Left lung (tissue), 4 donors: ENCODE measurements at regions not wholly inside any gene's neighbourhood (a gene's known extent, or its start where the extent isn't known, plus 50 kb on each side); places are given as distances from the start of the nearest gene placed in this dataset.
"Not testable (repeated sequence)": the region's sequence is repeated elsewhere in the genome, so short reads cannot be mapped to it uniquely, and the experiment has no call there.

ENCODE experiments used
- ATAC-seq: fragments of 200-7000 bp; cut with Tn5 transposase; one replicate; pipeline ENCODE4 v1.9.1; 2020; ENCODE audit warnings: moderate library complexity
- DNase-seq, 4 donors: peaks; one replicate each; pipeline ENCODE4 v3.0.0-alpha.2; 2013 to 2020
- H3K27ac ChIP-seq, 2 donors: fragments of 200-600 bp; sonication (generic) in 1 of 2; one replicate each; pipeline versions ENCODE4 v1.5.0 to v1.8.0; 2020 to 2021
- H3K27me3 ChIP-seq, 2 donors: fragments of 200-600 bp; sonication (generic) in 1 of 2; one replicate each; pipeline versions ENCODE4 v1.5.0 to v1.8.0; 2020 to 2021
- H3K36me3 ChIP-seq, 2 donors: fragments of 200-600 bp; sonication (generic) in 1 of 2; one replicate each; pipeline versions ENCODE4 v1.5.0 to v1.8.0; 2020 to 2021
- H3K4me1 ChIP-seq, 2 donors: fragments of 200-600 bp; one replicate each; pipeline ENCODE4 v1.8.0; 2021
- H3K4me3 ChIP-seq, 2 donors: fragments of 200-600 bp; sonication (generic) in 1 of 2; one replicate each; pipeline versions ENCODE4 v1.5.0 to v1.8.0; 2020 to 2021; ENCODE audit warnings: mild to moderate bottlenecking in 1 of 2
- H3K9me3 ChIP-seq, 2 donors: fragments of 200-600 bp; sonication (generic) in 1 of 2; one replicate each; pipeline versions ENCODE4 v1.5.0 to v1.8.0; 2020 to 2021
- intact Hi-C, 2 donors: fragments of 100-400 bp; cut with DNase I; formaldehyde crosslinking; loops; one replicate each; pipeline versions ENCODE4 v1.11.2 to v1.14.2; 2022
- TF ChIP-seq, protein P1 (sequence below), 2 donors: fragments of 200-600 bp; sonication (generic) in 1 of 2; IDR thresholded peaks; one replicate each; pipeline versions ENCODE4 v1.5.0 to v1.8.0; 2021; ENCODE audit warnings: antibody characterized with exemption in 2 of 2
- donor health status: DM: no; HTN: yes; CAD: no.
- donor health status: DM: no; HTN: no; CAD: no.

GRCh38 chr16:35152067-35152627 is 1692.7 kb downstream of the TP53TG3F start:
- H3K4me3 ChIP-seq = no peak overlapping the region
- no peaks in the 10 kb centered on the region for H3K27me3 ChIP-seq
- intact Hi-C loops = no loop called here
- ATAC-seq (no peak), DNase-seq (no peak)
- no peaks in the 10 kb centered on the region for H3K36me3 ChIP-seq
- TF ChIP-seq, protein P1, sequence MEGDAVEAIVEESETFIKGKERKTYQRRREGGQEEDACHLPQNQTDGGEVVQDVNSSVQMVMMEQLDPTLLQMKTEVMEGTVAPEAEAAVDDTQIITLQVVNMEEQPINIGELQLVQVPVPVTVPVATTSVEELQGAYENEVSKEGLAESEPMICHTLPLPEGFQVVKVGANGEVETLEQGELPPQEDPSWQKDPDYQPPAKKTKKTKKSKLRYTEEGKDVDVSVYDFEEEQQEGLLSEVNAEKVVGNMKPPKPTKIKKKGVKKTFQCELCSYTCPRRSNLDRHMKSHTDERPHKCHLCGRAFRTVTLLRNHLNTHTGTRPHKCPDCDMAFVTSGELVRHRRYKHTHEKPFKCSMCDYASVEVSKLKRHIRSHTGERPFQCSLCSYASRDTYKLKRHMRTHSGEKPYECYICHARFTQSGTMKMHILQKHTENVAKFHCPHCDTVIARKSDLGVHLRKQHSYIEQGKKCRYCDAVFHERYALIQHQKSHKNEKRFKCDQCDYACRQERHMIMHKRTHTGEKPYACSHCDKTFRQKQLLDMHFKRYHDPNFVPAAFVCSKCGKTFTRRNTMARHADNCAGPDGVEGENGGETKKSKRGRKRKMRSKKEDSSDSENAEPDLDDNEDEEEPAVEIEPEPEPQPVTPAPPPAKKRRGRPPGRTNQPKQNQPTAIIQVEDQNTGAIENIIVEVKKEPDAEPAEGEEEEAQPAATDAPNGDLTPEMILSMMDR (IDR thresholded peaks at IDR 0.05) = no peak
- no peak overlapping the region for H3K27ac ChIP-seq
- H3K9me3 ChIP-seq = peaks cover 0 to 77% of the 10 kb centered on the region in 2 donors
- no peaks in the 10 kb centered on the region for H3K4me1 ChIP-seq

DNA sequence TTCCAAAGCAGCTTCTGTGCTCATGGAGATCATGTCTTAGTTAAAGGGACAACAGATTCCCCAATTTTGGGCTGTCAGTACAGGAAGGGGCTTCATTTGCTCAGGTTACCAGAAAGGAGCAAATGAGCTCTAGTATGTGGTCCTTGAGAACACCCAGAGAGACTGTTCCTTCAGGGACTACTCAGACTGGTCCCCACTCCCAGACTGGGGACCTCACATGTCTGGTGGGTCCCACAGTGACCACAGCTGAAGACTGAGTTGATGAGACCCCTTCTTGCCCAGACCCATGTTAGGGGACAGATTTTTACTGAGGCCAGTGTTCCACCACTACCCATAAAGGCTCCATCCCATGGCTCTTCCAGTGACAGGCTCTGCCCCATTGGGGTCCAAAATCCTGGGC is 1695.2 kb downstream of the TP53TG3F start:
- no peaks in the 10 kb centered on the region for H3K27me3 ChIP-seq
- H3K4me3 ChIP-seq = no peak overlapping the region
- peaks cover 0 to 69% of the 10 kb centered on the region in 2 donors for H3K9me3 ChIP-seq
- intact Hi-C loops = no loop called here
- TF ChIP-seq, protein P1 (IDR thresholded peaks at IDR 0.05) = no peak
- DNase-seq (no peak), ATAC-seq (no peak)
- H3K36me3 ChIP-seq = no peaks in the 10 kb centered on the region
- H3K4me1 ChIP-seq = no peaks in the 10 kb centered on the region
- H3K27ac ChIP-seq = no peak overlapping the region

DNA sequence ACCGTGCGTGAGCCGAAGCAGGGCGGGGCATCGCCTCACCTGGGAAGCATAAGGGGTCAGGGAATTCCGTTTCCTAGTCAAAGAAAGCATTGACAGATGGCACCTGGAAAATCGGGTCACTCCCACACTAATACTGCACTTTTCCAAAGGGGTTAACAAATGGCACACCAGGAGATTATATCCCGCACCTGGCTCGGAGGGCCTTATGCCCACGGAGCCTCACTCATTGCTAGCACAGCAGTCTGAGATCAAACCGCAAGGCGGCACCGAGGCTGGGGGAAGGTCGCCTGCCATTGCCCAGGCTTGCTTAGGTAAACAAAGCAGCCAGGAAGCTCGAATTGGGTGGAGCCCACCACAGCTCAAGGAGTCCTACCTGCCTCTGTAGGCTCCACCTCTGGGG is 1698.1 kb downstream of the TP53TG3F start:
- H3K4me1 ChIP-seq, ATAC-seq, H3K27me3 ChIP-seq, H3K4me3 ChIP-seq, intact Hi-C loops, H3K27ac ChIP-seq, H3K36me3 ChIP-seq: not testable (repeated sequence)
- peak in 1 of 4 donors; percentile 50 for DNase-seq
- peaks cover 0 to 50% of the 10 kb centered on the region in 2 donors for H3K9me3 ChIP-seq

DNA sequence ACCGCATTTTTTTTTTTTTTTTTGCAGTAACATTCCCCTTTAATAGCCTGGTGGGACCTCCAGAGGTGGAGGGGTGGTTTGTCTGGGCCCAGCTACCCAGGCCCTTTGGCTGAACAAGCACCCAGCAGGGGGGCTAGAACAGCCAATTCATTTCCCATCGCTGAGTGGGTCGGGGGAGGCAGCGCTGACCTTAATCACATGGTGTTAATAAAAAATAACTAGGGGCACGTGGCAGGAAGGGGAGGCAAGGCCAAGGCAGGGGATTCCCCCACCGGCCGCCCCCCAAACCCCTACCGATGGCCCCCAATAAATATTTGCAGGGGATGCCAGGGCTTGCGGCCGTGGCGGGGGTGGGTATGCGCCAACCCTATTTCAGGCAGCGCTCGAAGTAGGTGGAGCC is 1709.9 kb downstream of the TP53TG3F start:
- ATAC-seq, H3K4me1 ChIP-seq, H3K36me3 ChIP-seq, H3K27ac ChIP-seq, H3K27me3 ChIP-seq, H3K4me3 ChIP-seq, intact Hi-C loops: not testable (repeated sequence)
- peaks cover 0 to 49% of the 10 kb centered on the region in 2 donors for H3K9me3 ChIP-seq
- peak in 2 of 4 donors; percentile 15 to 42 for DNase-seq

- H3K4me3 ChIP-seq, intact Hi-C loops, H3K27me3 ChIP-seq, ATAC-seq, H3K36me3 ChIP-seq, H3K27ac ChIP-seq, H3K4me1 ChIP-seq: not testable (repeated sequence)
- peak in 1 of 4 donors; percentile 53 for DNase-seq
- peaks cover 0 to 45% of the 10 kb centered on the region in 2 donors for H3K9me3 ChIP-seq
Observed at GRCh38 chr16:35170061-35170460, 1710.6 kb downstream of the TP53TG3F start.

GRCh38 chr16:35170610-35171009 is 1711.2 kb downstream of the TP53TG3F start:
- Histone ChIP-seq H3K9me3 (peaks cover 0 to 43% of the 10 kb centered on the region in 2 donors), H3K36me3 (no peaks in the 10 kb centered on the region), H3K4me3 (no peak overlapping the region), H3K4me1 (no peaks in the 10 kb centered on the region), H3K27ac (no peak overlapping the region), H3K27me3 (no peaks in the 10 kb centered on the region)
- no peak for DNase-seq
- TF ChIP-seq, protein P1 (IDR thresholded peaks at IDR 0.05) = no peak
- intact Hi-C loops = no loop called here
- ATAC-seq = no peak

DNA sequence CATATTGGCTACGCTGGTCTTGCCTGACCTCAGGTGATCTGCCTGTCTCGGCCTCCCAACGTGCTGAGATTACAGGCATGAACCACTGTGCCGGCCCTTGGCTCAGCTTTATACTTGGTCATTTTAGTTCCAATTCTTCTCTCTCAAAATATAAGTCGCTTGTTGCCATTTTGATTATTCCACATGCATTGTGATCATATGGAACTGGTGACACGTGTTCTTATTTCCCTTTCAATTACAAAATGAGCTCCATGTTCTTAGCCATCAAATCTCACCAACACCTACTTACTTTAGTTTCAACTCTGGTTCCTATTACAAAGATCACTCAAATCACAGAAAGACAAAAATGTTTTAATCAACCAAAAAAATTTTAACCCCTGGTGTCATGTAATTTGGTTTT is 1711.7 kb downstream of the TP53TG3F start:
- H3K27me3 ChIP-seq = no peaks in the 10 kb centered on the region
- DNase-seq (no peak), ATAC-seq (no peak)
- no peaks in the 10 kb centered on the region for H3K36me3 ChIP-seq
- no peaks in the 10 kb centered on the region for H3K4me1 ChIP-seq
- H3K27ac ChIP-seq = no peak overlapping the region
- intact Hi-C loops = no loop called here
- H3K4me3 ChIP-seq = no peak overlapping the region
- H3K9me3 ChIP-seq = peaks cover 0 to 42% of the 10 kb centered on the region in 2 donors
- TF ChIP-seq, protein P1 (IDR thresholded peaks at IDR 0.05) = no peak
